NCI-H2029 treated with DMSO at 0.1 percent for 48 hours (cell line): ENCODE measurements at regions not wholly inside any gene's neighbourhood (a gene's known extent, or its start where the extent isn't known, plus 50 kb on each side); places are given as distances from the start of the nearest gene placed in this dataset.
"Not testable (repeated sequence)": the region's sequence is repeated elsewhere in the genome, so short reads cannot be mapped to it uniquely, and the experiment has no call there.

Experiments used
- DNase-seq: peaks from one replicate; lab custom pipeline; 2025; lab: John Stamatoyannopoulos, UW

DNA sequence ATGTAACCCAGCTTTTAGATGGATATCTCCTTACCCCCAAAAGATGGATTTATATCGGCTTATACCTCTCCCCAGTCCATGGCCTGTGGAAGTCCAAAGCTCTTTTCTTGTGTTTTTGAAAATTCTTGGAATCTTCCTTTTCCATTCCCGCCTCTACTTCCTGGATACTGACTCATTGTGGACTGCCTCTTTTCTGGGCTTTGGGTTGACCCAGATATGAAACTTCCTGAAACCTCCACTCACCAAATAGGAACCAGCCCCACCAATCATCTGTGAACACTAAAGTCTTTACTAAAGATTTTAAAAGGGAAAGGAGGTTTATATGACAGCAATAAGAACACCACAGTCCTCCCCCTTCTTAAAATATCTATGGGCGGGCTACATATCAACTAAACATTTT is 163.4 kb upstream of the SYN3 start:
- DNase-seq: no peak

DNA sequence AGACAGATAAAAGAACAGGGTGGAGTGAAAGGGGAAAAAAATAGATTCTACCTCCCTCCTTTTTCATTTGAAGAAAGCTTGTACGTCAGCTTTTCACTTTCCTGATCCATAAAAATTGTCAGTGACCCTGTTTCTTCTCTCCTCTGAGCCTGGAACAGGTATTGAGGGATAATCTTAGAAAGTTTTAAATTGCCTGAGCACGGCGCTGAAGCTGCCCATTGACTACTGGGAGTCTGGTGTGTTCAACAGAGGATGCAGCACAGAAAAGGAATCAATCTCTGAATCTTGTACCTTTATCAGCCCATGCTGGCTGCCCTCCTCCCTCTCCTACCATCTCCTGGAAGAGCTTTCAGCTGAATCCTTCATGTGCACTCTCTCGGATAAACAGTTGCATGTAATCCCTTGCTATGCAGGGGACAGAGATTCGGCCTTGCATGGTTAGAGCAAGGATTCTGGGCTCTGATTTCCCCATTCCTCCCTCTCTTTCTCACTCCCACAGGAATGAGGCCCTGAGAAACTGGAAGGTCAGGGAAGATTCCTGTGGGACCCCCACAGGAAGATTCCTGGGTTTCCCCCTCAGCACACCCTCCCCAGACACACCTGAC is 162.4 kb upstream of the SYN3 start:
- no peak for DNase-seq

DNA sequence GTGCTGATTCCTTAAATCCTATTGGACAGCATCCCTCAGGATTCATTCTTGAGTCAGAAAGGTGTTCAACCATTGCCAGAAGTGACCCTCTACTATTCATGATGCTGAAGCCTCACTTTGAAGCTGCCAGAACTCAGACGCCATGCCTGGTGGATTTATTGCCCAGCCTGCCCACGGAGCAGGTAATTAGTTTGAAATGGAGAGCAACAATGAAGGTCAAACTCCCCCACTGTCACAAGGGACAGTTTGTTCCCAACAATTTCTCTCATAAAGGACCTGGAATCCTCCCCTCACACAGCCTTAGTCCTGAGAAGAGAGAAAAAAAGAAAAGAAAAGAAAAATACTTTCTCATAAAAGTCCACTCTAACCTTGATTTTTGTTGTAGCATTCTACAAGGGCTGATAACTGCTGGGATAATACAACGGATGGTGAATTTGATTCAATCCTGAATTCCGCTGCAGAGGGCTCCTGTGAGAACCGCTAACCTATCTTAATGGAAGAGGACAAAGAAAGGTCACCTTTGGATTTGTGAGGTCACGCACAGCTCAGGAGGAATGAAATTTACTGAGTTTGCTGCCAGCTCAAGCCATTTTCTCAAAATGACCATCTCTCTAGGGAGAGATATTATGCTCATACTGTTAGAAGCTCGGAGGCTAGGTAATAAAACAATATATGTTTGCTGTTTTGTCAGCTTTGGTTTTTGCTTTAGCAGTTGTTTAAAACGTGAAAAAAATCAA is 161.6 kb upstream of the SYN3 start:
- DNase-seq: no peak

DNA sequence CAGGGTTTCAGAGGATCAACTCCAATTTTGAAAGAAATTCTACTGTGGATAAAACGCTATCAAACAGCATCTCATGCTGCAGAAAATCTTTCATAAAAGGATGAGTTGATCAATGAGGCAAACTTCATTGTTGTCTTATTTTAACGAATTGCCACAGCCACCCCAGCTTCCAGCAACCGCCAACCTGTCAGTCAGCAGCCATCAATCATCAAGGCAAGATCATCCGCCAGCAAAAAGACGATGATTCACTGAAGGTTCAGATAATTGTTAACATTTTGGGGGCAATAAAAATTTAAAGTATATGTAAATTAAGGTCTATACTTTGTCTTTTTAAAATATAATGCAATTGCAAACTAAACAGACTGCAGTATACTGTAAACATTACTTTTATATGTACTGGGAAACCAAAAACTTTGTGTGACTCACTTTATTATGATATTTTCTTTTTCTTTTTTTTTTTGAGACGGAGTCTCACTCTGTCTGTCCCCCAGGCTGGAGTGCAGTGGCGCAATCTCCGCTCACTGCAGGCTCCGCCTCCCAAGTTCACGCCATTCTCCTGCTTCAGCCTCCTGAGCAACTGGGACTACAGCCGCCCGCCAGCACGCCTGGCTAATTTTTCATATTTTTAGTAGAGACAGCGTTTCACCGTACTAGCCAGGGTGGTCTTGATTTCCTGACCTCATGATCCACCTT is 155.3 kb upstream of the SYN3 start:
- DNase-seq: no peak

DNA sequence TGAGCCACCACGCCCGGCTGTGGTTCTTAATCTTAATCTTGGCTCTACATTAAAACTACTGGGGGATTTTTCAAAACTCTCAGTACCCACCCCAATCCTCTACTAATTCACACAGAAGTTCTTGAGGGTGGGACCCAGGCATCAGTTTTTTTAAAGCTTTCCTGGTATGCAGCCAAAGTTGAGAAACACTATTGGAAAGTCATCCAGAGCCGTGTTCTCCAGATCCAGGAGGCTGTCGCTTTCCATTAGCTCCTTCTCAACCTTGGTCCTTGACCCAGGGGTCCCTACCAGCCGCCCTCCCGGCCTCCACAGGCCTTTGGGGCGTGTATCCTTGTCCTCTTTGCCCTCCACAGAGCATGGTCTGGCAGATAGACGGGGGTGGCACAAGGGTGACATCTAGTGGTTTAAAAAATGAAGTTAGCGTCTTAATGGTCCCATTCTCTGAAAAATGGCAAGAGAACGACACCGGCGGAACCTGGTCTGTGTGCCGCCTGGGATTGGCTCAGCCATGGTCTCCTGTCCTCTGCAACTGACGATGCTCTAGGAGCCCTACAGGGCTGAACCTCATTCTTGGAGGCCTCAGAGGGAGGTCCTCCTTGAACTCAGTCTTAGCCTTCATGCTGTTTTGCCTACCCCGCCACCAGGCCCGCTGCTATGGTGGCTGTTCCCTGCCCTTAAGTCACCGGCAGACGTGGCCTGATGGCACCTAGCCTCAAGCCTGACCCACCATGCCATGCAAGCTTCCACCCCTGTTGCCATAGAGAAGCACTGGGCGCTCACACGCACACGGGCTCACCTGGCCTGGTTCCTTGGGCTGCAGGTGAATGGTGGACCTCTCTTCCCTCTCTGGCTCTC is 152.0 kb upstream of the SYN3 start:
- peak; percentile 30 for DNase-seq

DNA sequence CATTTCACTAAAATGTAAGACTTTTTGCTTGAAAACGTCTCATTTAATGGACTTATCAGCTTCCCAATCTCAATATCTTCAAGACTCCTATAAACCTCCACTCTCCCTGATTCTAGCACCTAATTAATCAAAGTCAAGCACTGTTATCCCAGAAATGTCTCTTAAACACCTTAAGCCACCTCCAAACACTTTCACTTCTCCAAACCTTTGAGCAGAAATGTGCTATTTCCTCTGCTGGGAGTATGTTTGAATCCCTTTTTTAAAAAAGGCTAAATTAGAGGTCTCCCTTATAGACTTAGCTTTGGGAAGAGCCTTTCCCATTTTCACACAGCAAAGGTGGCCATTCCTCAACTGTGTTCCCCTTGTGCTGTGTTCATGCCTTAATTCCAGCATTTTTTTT is 146.2 kb upstream of the SYN3 start:
- no peak for DNase-seq

DNA sequence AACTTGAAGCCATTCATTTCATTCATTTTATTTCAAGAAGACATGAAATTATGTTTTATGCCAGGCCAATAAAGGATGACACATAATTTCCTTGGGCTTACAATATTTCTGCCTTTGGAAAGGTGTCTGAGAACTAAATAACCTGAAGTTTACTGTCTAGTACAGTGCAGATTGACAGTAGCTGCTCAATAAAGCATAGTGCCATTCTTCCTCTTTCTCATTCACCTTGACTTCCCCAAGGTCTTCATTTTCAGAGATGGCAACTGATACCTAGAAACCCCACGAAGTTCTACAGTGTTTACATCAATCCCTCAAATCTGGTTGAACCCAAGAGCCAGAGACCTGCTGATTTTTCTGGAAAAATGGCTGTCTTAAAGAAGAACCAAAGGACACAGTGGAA is 144.3 kb upstream of the SYN3 start:
- no peak for DNase-seq

DNA sequence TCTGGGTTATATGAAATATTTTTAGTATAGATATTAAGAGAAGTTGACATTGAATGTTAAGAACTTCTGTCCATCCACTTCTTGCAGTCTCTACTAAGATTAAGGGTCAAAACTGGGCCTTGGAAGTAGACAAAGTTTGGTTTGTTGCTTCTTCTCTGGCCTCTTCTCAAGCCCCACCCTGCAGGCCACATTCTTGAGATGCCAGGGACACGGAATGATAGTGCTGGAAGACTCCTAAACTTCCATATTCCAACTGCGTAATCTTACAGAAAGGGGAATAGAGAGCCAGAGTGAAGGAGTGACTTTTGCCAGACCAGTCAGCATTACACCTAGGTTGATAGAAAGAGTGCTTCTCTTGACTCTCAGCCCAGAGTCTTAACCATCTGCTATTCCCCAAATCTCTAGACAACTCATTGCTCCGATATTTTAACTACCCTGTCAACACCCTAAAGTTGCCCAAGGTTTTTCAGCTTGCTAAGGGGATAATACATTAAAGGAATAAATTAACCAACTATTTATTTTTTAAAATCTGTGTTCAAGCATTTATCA is 136.4 kb upstream of the SYN3 start:
- no peak for DNase-seq

DNA sequence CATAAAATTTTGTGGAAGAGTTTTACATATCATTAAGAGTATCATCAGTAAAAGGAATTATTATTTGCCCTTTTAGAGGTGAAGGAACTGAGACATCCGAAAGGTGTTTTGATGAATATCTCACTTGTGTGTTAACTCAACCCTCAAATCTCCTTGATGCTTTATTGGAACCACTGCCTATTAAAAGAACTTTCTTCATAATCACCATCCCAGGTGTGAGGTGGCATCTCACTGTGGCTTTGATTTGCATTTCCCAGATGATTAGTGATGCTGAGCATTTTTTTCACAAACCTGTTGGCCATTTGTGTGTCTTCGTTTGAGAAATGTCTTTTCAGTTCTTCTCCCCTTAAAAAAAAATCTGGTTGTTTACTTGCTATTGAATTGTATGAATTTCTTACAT is 134.0 kb upstream of the SYN3 start:
- DNase-seq: no peak

DNA sequence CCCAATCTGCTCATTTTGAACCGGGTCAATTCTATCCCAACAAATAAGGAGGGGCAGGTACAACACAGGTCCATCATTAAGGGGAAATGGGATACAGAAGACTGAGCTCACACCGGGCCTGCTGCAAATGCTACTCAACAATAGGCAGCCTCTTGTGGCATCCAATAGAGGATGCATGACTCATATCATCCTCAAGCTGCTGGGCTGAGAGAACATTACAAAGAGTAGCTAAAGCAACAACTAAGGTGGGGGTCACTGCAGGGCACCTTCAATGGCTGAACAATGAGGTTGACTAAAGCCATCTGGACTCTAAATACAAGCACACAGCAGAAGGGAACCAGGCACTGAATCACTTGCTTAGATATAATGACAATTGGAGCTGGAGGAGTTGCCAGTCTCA is 130.1 kb upstream of the SYN3 start:
- no peak for DNase-seq

DNA sequence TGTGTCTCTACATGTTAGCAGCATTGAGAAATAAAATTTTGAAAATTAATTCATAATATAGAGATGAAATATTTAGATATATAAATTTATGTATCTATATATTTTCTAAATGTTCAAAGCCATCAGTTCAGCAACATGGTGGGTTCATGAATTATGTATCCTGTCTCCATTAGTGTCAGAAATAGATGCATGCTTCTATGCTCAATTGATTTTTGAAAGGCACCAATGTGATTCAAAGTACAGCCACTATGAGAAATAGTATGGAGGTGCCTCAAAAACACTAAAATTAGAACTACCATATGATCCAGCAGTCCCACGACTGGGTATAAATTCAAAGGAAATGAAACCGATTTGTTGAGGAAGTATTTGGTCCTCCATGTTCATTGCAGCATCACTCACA is 128.6 kb upstream of the SYN3 start:
- no peak for DNase-seq

DNA sequence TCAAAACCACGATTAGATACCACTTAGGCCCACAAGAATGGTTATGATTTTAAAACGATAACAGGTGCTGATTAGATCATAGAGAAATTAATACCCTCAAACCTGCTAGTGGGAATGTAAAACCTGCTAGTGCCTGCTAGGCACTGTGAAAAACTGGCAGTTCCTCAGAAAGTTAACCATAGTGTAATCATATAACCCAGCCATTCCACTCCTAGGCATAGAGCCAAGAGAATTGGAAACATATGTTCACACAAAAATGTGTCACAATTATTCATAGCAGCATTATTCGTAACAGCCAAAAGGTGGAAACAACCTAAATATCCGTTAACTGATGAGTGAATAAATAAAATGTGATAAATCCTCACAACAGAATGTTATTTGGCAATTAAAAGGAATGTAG is 122.2 kb upstream of the SYN3 start:
- DNase-seq: no peak

DNA sequence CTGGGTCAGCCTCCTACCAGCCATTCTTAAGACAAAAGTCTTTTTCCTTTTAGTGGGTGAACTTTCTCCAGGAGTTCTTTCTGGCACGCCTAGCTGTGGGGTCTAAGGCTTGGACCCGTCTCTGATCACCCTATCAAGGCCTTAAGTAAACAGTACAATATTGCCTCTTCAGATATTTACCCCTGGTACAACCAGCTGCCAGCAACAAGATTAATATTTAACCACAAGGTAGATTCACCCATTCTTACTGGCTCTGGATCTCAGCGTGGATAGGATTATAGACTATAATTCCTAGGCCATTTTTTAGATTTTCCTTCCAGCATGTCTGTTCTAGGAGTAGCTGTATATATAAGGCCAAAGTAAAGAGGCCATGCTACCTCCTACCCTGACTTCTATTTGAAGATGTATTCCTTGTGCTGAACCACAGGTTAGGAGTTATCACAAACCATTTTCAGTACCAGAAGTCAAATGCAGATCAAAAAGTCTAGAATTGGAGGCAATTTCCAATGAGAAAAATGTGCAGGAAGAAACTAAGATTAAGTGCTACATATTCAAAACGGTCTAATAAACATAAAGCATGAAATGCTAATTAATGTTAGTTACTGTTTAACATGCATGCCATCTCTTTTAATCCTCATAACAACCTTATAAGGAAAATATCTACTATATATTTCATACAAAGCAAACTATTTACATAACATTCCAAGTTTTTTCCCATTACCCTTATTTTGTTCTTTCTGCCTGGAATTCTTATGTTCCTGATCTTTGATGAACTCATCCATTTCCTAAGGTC is 110.0 kb upstream of the SYN3 start:
- no peak for DNase-seq

DNA sequence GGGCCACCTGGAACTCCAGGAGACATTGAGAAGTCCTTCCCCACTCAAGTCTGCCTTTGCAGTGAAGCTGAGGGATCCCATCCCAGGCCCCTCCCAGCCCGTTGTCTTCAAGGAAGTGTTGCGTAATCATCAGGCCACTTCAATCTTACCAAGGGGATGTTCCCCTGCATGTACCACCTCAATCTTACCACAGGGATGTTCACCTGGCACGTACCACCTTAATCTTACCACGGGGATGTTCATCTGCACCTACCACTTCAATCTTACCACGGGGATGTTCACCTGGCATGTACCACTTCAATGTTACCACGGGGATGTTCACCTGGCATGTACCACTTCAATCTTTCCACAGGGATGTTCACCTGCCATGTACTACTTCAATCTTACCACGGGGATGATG is 108.0 kb upstream of the SYN3 start:
- peak; percentile 32 for DNase-seq

DNA sequence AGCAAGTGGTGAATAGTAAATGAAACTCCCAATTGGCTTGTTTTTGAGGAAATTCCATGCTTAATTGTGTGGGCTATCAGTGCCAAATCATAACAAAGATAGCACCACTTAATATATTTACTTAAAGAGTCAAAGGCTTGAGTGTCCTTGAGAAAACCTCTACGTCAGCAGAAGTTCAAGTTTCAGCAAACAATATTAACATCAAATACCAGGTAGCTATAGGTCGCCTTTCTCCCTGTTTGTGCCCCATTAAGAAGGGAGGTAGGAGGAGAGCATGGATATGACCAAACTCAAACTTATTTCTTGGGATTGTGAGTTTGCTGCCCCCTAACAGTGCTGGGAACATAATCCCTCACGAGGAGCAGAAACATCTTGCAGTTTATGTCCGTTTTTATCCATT is 105.6 kb upstream of the SYN3 start:
- peak; percentile 49 for DNase-seq

DNA sequence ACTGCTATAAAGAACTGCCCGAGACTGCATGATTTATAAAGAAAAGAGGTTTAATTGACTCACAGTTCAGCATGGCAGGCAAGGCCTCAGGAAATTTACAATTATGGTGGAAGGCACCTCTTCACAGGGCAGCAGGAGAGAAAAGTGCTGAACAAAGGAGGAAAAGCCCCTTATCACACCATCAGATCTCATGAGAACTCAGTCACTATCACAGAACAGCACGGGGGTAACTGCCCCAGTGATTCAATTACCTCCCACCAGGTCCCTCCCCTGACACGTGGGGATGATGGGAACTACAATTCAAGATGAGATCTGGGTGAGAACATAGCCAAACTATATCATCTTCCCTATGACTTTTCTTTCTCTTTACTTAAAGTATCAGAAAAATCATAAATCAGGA is 104.0 kb upstream of the SYN3 start:
- no peak for DNase-seq

DNA sequence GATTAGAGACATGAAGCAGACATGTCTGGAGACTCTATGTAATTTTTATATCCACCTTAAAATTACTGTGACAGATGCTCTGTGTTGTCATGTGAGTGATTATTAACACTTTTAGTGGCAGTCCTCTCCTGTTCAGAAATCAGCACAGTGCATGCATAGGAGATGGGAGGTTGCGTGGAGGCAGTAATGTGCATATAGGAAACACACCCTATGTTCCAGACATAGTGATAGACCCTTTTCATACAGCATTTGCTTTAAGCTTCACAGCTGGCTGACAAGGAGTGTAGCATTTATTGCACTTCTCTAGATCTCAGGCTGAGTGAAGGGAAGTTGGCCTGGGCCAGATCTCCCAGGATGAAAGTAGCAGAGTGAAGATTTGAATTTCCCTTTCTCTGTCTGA is 102.3 kb upstream of the SYN3 start:
- DNase-seq: no peak

DNA sequence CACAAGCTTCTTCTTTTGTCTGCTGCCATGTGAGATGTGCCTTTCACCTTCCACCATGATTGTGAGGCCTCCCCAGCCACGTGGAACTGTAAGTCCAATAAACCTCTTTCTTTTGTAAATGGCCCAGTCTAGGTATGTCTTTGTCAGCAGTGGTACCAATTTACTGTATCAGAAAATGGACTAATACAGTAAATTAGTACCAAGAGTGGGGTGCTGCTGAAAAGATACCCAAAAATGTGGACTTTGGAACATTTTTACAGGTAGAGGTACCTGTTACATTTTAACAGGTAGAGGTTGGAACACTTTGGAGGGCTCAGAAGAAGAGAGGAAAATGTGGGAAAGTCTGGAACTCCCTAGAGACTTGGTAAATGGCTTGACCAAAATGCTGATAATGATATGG is 96.8 kb upstream of the SYN3 start:
- DNase-seq: not testable (repeated sequence)

DNA sequence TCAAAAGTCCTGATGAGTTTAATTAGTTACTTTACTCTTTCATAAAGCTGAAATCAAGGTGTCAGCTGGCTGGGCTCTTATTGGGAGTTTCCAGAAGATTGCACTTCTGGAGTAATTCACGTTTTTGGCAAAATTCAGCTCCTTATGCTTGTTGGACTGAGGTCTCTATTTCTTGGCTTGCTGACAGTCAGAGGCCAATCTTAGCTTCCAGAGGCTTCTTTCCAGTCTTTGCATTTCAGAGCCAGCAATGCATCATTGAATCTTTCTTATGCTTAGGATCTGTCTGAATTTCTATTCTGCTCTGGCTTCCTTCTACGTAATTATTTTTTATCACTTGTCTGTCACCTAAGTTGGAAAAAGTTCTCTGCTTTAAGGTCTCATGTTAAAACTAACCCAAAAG is 91.4 kb upstream of the SYN3 start:
- no peak for DNase-seq

DNA sequence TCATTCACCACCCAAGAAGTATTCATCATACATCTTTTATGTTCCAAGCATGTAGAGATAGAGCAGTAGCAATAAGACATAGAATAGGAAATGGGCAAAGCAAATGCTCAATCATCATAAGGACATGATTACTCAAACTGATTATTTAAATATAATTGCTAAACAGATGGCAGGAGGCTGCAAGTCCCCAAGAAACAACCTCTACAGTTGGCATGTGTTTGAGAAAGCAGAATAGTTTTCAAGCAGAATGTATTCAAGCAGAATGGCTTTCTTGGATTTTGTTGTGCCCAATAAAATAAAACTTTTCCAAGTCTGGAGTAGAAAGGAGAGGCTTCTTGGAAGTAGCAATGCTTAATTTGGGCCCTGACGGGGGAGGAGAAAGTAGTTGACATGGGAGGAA is 86.5 kb upstream of the SYN3 start:
- DNase-seq: no peak

DNA sequence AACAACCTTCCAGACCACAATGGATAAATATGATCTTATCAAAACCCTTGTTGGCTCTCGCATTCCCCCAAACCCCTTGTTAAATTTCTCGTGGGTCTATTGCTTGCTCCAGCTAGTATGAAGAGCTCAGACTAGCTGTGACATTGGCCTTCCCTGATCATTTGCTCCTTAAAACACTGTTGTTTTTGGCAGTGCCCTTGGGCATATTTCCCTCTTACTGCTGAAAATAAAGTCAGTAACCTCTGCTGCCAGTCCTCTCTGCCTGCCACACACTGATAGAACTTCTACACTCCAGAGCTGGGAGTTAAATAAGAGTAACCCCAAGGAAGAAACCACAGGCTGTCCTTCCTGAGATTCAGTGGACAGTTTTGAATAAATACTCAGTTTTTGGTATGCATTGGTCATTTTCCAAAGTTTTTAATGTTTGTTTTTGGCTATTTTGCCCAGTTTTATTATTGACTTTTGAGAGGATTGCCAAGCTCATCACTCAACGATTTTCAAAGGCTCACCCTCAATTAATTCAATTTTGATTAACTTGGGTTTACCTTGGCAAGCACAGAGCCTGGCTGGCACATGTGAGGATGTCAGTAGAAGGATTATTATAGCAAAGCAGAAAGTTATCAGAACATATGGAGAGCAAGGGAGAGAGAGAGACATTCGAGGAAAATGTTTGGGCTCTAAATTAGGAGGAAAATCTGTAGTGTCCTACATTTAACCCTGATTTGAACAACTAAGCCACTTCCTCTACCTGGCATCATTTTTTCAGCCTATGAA is 84.3 kb upstream of the SYN3 start:
- no peak for DNase-seq
